Cardiac septum (tissue), 1 donor: ENCODE measurements at regions not wholly inside any gene's neighbourhood (a gene's known extent, or its start where the extent isn't known, plus 50 kb on each side); places are given as distances from the start of the nearest gene placed in this dataset.
"Not testable (repeated sequence)": the region's sequence is repeated elsewhere in the genome, so short reads cannot be mapped to it uniquely, and the experiment has no call there.

ENCODE experiments used
- DNase-seq: peaks from one replicate; pipeline ENCODE4 v3.0.0-alpha.2; 2020; ENCODE audit warnings: low spot score
- intact Hi-C: fragments of 100-400 bp; cut with DNase I; formaldehyde crosslinking; loops from one replicate; pipeline ENCODE4 v1.14.0; 2022
- donor health status: DM: no; HTN: no; CAD: no.

GRCh38 chr5:56763711-56764466 lies 51.5 kb upstream of the MAP3K1 start:
- DNase-seq, result no peak
- intact Hi-C loops, result loop anchor here (5.0 kb wide), 1 partner anchor 43 kb away; no protein-coding TSS in a partner anchor

- intact Hi-C loops, result loop anchor here (5.0 kb wide), 1 partner anchor 44 kb away; no protein-coding TSS in a partner anchor
- DNase-seq, result no peak
Measured at GRCh38 chr5:56763182-56763581, 52.2 kb upstream of the MAP3K1 start.

- intact Hi-C loops, result loop anchor here (5.0 kb wide), 1 partner anchor 46 kb away; no protein-coding TSS in a partner anchor
- no peak for DNase-seq
Measured at GRCh38 chr5:56761151-56761885, 54.0 kb upstream of the MAP3K1 start.

GRCh38 chr5:56760723-56761122 lies 54.6 kb upstream of the MAP3K1 start:
- intact Hi-C loops, result loop anchor here (5.0 kb wide), 1 partner anchor 47 kb away; no protein-coding TSS in a partner anchor
- no peak for DNase-seq

GRCh38 chr5:56759521-56760216 lies 55.7 kb upstream of the MAP3K1 start:
- DNase-seq, result no peak
- intact Hi-C loops, result loop anchor here (5.0 kb wide), 1 partner anchor 48 kb away; no protein-coding TSS in a partner anchor

- DNase-seq, result no peak
- intact Hi-C loops, result no loop called here
Measured at GRCh38 chr5:56757077-56757476, 58.3 kb upstream of the MAP3K1 start.

GRCh38 chr5:56755036-56755555 lies 60.3 kb upstream of the MAP3K1 start:
- intact Hi-C loops, result no loop called here

GRCh38 chr5:56753588-56753987 lies 61.8 kb upstream of the MAP3K1 start:
- intact Hi-C loops, DNase-seq: not testable (repeated sequence)

More at GRCh38 chr5:56755036-56755555, 60.3 kb upstream of the MAP3K1 start:
- no peak for DNase-seq

GRCh38 chr5:56751572-56752313 lies 63.6 kb upstream of the MAP3K1 start:
- intact Hi-C loops, result no loop called here
- DNase-seq, result no peak

GRCh38 chr5:56749842-56750241 lies 65.5 kb upstream of the MAP3K1 start:
- DNase-seq, result no peak
- intact Hi-C loops, result no loop called here

GRCh38 chr5:56746553-56747339 lies 68.6 kb upstream of the MAP3K1 start:
- DNase-seq, result no peak
- intact Hi-C loops, result no loop called here

GRCh38 chr5:56745864-56746263 lies 69.5 kb upstream of the MAP3K1 start:
- intact Hi-C loops, result no loop called here
- DNase-seq, result no peak

- intact Hi-C loops, result no loop called here
- DNase-seq, result no peak
Measured at GRCh38 chr5:56740868-56741267, 74.5 kb upstream of the MAP3K1 start.

- intact Hi-C loops, result no loop called here
- DNase-seq, result no peak
Measured at GRCh38 chr5:56739990-56740389, 75.4 kb upstream of the MAP3K1 start.

- intact Hi-C loops, result no loop called here
- DNase-seq, result no peak
Measured at GRCh38 chr5:56737951-56738606, 77.3 kb upstream of the MAP3K1 start.

GRCh38 chr5:56737002-56737621 lies 78.2 kb upstream of the MAP3K1 start:
- DNase-seq, result no peak
- intact Hi-C loops, result no loop called here

GRCh38 chr5:56735849-56736641 lies 79.3 kb upstream of the MAP3K1 start:
- no peak for DNase-seq
- intact Hi-C loops, result no loop called here
